ENCODE measurements at regions not wholly inside any gene's neighbourhood (a gene's known extent, or its start where the extent isn't known, plus 50 kb on each side); places are given as distances from the start of the nearest gene placed in this dataset.

DNA sequence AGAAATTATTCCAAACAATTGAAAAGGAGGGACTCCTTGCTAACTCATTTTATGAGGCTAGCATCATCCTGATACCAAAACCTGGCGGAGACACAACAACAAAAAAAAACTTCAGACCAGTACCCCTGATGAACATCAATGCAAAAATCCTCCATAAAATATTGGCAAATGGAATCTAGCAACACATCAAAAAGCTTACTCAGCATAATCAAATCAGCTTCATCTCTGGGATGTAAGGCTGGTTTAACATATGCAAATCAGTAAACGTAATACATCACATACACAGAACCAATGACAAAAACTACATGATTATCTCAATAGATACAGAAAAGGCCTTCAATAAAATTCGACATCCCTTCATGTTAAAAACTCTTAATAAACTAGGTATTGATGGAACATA lies 440.1 kb downstream of the NUF2 start:
- DNase-seq: no peak

DNA sequence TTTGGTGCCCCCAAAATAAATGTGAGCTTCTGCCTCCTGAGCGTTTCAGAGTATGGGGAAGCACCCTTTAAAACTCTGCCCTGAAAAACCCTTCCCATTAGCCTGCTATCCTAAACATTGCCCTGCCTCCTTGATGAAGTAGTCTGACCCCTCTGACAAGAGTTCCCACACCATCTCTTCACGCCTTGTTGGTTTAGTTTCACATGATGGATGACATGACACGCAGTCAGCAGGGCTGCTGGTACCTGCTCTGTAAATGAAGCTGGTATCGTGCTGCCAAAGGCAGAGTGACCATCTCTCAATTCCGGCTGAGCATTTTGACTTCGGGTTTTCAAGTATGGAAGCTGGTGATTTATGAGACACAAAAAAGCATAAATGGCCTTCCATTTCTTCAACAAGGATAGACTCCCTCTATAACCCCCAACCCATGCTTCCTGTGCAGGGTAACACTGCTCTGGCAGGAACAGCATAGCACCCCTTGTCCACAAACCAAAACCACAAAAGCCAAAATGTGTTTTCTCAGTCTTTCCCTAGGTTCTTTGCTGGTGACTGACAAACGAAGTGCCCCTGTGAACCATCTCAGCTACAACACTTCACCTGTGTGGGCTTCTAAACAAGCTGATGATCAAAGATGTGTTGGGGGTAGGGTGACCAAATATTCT lies 444.6 kb downstream of the NUF2 start:
- DNase-seq: no peak

DNA sequence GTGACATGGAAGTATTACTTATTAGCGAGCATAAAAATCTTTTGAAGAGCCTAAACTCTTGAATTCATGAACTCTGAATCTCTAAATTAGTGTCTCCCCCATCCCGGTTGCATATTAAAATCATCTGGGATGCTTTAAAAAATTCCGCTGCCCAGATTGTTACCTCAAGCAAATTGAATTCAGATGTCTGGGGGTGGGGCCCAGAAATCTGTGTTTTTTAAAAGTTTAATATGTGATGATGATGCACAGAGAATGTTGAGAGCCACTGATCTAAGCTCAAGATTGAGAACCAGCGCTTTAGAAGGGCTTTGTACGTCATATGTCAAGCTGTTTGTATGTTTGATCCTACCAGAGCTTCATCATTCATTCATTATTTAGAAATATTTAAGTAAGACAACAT lies 446.8 kb downstream of the NUF2 start:
- no peak for DNase-seq

DNA sequence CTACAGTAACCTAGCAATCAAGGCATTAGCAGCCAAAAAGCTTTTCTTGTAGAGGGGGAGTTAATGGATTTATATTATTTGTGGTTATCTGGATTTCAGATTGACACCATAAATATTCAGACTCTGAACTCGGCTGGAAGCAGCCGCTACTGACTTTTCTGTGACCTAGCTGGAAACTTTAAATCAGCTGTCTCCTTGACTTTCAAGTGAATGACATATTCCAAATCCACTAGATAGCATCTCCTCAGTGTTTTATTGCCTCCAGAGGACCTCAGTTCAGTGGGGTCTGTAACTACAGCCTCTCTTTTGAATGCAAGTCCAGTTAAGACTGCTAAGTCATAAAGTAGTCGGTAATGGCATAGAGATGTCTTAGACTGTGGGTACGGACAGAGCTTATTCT lies 448.5 kb downstream of the NUF2 start:
- DNase-seq: no peak

DNA sequence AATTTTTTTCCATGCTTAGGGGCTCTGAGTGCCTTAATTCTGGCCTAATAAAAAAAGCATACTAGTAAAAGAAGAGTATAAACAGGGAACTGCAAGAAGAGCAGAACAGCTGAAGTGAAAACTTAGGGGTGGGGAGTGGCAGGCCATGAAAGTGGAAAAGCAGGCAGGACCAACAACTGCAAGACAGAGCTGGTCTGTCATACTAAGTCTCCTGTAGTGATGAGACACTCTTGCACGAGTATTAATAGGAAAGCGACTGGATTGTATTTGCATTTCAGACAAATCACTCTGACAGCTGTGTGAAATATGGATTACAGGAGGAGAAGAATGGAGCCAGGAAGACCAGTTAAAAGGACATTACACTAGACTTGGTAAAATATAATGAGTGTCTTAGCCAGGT lies 449.9 kb downstream of the NUF2 start:
- no peak for DNase-seq

DNA sequence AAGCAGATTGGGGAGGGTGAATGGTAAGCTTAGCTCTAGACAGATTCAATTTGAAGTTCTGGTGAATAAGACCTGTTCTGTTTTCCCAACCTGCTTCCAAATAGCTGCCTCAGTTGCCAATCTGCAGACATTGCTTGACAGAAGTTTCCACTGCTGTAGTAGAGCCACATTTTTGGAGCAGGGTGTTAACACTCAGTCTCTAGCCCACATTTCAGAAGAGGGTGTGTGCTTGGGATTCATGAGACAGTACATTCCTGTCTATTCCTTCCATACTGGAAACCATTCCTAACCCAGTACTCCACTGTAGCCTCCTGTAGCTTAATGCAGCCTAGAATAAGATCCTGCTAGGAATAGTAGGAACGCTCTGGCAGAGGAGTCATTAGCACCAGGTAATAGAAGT lies 450.5 kb downstream of the NUF2 start:
- DNase-seq: no peak

DNA sequence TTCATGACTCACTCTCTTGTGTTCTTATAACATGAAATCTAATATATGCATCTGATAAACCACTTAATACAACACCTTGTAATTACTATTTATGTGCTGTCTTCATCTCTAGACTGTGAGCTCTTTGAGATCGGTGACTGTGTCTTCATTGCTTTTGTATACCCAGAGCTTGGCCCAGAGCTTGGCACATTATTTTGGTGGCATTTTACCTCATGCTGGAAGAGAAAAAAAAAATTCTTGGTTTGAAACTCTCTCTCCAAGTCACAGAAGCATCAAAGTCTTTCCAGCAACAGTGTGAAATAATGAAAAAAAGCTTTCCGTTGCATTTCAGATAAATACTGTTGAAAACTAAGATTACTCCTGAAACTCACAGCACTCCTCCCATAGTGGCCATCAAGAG lies 451.6 kb downstream of the NUF2 start:
- no peak for DNase-seq

DNA sequence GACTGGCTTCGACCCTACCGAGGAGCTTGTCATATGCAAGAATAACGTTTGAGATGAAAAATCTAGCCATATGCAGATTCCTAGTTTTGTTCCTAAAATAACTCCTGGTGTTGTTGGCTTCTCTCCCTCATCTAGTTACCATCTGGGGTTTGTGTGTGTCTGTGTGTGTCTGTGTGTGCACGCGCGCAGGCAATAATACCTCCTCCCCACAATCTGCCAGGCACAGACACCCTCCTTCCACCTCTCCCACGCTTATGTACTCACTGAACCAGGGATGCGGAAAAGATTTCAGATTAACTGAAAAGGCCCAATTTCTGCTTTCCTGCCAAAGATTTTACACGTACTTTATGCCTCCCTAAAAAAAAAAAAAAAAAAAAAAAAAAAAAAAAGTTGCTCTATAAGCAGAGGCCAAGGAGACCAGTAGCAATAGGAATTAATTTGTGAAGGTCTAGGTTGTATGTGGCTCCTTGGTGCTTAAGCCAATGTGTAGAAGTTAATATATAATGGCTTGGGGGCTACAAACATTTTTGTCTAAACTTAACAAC lies 452.7 kb downstream of the NUF2 start:
- DNase-seq: no peak

DNA sequence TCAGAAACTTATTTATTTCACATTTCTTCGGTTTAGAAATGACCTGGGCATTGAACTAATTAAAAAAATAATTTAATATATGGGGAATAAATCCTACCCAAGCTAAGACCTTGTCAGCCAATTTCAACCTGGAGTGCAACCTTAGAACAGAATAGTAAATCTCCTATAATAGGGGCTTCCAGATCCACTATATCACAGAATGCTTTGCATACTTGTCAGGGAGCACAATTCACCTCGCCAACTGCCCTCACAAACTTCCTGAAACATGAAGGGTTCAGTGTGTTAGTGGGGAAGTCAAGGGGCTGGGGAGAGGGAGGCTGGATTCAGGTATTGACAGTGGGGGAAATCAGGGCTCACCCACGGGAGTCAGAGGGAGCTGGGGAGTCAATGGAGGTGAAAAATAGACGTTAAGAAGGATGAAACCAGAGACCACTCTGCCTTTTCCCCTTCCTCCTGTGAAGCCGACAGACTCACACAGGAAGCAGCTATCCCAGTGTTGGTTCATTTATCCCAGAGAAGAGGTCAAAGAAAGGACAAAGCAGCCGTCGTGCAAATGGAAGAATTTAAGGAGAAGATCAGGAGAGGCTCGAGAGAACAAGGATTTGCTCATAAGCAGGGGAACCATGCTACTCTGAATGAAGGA lies 453.3 kb downstream of the NUF2 start:
- DNase-seq: no peak

DNA sequence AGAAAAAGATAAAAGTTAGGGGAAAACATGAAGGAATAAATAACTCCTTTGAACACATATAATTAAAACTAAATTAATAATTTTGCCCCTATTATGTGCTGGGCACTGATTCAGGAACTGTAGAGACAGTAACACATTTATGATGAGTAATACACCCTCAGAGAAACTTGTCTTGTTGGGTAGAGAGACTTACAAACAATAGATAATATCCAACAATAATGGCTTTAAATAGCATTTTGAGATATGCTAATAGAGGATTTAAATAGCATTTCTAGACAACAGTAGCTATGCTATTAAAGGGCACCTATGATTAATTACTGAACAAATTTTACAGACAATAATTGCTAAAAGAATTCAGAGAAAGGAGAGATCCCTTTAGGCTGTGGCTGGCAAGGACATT lies 455.5 kb downstream of the NUF2 start:
- DNase-seq: no peak

DNA sequence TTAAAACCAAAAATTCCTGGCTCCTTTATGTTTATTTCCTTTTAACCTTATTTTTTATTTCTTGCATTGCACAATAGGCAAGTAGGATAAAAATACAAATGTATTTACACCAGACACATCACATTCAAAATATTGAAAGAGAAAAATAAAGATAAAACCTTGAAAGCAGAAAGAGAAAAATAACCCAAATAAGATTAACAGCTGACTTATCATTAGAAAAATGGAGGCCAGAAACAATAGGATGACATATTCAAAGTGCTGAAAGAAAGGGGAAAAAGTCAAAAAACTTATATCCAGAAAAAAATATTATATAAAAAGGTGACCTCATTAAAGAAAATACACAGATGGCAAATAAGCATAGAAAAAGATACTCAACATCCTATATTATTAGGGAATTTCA lies 459.4 kb downstream of the NUF2 start:
- no peak for DNase-seq

DNA sequence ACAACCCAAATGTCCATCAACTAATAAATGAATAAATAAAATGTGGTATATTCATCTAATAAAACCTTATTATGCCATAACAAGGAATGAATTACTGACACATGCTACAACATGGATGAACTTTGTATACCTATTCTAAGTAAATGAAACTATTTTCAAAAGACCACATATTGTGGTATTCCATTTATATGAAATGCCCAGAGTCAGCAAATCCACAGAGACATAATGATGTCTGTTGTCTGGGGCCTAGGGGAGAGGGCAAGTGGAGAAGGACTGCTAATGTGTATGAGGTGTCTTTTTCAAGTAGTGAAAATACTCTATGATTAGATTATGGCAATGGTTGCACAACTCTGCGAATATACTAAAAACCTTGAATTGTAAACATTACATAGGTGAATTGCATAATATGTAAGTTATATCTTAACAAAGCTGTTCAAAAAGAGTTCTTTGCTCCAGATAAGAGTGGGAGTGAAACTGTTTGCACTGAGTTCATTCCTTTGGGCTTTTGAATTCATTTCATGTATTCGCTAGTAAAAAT lies 464.2 kb downstream of the NUF2 start:
- DNase-seq: no peak

DNA sequence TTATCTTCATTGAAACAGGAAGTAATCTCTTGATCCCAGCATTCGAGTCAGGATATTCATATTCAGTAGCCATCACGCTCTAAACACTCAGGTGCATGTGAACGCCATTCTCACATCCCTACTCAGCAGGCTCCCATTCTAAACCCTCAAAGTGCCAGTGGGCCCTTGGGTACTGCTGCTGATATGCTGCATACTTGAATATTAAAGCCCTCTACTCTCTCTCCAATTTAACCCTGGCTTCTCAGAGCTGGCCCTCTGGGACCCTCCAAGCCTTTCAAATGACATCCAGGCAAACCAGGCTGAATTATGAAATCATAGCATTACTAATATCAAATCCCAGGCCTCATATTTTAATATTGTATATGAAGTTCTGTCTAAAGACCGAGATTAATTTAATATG lies 468.2 kb downstream of the NUF2 start:
- no peak for DNase-seq

DNA sequence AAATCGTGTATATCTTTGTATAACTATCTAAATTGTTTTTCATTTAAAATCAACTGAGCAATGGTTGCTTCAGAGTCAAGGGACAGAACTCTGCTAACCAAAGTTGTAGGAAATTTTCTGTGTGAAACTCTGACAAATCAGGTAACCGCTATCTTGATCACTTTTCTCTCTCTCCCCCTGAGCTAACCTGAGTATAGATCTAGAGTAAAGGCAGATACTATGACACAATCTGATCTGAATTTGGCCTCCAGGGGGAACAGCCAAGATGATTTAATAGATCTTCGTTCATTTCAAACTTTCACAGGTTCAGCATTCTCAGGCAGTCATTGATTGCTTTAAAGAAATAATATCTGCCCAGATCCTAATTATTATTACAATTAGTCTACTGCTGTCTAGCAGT lies 472.8 kb downstream of the NUF2 start:
- DNase-seq: no peak

DNA sequence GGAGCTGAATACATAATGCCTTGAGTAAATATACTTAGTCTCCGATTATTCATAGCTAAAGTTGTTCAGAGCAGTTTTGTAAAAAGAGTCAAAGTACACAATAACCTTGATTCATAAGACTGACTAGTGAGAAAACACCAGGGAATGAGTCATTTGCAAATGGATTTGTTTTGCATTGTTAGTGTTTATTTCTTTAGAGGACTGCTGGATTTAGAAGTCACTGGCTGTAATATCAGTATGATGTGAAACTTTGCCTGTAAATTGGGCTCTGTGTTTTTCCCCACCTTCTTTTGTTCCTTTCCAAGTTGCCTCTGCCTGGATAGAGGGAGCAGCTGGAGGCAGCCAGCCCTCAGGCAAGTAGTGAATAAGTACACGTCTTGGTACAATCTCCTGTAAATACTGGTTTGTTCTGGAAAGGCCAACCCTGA lies 474.7 kb downstream of the NUF2 start:
- DNase-seq: no peak

DNA sequence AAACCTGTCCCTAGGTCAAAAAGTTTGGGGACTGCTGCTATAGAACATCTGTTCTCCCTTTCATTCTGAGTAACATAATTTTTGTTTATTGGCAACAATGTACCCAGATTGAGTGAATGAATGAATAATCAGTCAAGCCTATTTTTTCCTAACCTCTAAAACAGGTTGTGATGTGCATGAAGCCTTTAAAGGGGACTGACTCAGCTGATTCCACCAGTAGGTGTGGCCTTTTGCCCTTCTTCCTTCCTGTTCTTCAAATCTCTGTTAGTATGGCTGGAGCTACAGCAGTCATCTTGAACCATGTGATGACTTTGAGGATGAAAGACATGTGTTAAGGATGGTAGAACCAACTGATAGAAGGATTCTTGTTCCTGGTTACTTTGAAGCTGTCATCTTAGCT lies 476.1 kb downstream of the NUF2 start:
- DNase-seq: no peak

DNA sequence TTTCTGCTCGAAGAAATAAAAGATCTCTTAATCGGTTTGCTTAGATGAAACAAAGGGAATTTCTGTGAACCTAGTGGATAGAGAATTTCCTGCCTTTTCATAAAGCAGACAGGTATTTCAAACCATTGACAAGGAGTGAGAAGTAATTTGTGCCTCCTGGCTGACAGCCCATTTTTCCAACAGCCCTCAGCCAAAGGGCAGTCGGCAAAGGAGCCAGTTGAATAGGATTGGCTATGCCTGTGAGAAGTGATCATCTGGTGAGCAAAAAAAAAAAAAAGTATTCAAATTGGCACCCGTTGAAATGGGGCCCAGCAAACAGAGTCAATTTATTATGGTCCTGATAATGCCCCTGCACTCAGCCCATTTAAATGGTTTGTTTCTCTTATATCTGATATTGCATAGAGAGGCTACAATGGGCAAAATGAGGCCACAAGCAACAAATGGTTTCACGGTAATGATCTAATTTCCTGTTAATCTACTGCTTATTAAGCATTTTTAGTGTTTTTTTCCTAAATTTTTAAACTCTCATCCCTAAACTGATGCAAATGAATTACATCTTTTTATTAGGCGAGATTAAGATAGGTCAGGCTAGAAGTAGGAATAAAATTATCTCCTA lies 477.5 kb downstream of the NUF2 start:
- DNase-seq: no peak

DNA sequence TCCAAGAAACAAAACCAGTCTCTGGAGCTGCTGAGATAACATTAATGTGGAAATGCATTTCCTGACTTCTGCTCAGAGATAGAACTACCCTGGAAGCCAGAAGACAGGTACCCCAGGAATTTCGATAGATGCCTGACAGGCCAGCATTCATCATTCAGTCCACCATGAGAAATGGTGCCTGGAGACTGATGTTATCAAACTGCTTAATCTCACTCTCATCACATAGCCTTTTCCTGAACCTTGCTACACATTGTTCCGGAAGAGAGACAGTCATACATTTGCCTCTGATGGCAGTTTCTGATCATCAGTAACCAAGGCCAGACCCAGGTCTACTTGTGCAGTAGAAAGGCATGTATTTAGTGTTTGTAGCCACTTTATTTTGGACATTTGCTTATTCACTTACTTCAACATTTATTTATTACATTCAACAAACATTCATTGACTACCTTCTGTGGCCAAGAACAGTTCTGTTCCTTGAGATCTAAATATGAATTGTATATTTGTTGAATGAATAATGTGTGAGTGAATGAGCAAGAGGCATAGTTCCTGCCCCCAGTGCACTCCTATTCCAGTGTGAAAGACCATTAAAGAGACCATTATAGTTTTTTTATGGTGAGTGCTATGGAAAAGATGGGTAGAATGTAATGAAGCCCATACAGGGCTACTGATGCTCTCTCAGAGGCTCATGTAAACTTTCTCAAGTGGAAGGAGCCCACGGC lies 485.7 kb downstream of the NUF2 start:
- no peak for DNase-seq

DNA sequence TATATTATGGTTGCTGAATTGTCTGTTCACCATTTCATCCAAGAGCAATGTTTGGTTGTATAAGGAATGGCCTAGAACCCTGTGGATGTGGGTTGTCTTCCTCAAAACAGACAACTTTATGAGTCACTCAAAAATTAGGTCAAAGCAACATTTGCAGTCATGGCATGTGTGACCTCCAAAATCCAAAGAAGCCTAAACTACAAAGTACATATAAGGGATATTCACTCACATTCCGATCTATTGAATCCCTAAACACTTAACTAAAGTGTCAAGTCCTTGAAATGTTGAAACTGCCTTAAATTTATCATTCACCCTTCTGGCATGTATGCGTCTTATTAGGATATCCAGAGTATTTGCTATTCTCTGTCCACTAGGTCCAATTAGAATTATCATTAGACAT lies 491.5 kb downstream of the NUF2 start:
- DNase-seq: no peak

DNA sequence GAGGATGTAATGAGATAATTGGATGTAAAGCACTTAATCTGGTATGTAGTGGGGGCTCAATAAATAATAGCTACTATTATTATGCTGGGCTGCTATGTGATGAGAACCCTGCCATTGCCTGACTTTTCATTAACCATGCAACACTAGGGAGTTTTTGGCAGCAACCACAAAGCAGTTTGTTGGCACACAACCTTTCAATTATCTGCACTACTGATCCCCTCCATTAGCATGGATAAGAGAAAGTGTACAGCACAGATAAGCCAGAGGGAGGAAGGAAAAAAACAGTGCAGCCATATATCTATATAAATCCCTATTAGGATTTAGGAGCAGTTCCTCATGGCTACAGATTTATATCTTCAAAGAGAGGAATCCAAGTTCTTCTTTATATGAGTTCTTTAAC lies 498.5 kb downstream of the NUF2 start:
- DNase-seq: no peak

DNA sequence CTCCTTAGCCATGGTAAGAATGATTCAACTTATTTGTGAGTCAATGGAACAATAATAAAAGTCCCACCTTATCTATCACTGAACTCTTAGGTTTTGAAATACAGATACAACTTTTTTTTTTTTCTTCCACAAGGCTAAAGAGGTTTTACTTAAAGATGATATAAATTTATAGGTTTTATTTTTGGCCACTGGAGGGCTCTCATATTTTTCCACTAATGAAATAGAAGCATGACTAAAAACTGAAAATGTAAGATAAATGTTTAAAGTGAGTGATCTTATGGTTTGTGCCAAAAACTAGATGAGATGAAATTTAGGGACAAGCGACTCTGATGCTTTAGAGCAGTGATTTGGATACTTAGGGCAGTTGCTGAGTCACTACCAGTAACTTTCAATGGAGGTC lies 499.0 kb downstream of the NUF2 start:
- DNase-seq: no peak

DNA sequence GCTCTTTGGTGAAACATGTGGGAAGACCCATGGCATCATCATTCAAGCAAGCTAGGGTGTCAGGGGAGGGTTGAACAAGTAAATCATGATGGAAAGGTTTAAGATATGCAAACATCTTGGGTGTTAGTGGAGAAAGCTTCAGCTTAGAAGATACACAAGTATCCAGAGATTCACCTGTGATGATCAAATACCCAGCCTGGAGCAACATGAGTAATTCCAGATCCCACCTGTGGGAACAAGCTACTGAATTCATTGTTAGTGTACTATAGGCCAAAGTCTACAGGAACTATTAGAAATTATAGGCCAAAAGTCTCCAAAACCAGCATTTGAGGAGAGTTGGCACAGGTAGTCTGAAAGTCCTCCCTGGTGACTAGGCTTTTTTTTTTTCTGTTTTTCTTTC lies 499.9 kb downstream of the NUF2 start:
- DNase-seq: no peak

DNA sequence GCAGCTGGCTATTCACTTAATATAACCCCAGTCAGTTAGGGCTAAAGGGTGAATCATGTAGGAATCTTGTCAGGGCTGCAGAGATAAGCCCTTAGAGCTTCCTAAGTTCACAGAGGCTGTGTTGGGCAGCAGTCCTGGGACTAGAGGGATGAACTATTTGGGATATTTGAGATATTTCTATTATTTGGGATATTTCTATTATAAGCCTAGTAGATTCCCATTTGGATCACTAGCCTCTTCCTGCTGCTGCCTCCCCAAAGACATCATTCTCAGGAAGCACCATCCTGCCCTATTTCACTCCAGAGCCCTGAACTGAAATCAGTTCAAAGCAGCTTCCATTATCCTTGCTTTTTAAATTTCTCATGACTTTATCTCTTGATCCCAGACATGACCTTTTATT lies 501.3 kb downstream of the NUF2 start:
- no peak for DNase-seq

DNA sequence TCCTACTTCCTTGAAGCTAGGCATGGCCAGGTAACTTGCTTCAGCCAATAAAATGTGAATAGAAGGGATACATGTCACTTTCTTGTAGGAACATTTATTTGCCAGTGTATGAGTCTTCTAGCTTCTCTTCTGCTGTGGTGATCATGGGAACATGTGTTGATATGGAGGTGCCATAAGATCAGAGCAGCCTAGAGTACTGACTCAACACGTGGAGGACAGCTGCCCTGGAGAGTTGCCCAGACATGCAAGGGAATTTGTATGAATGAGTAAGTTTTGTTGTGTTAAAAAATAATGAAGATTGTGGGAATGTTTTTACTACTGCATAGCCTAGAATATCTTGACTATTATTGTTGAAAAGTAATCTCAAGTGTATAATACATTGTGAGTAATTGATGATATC lies 502.3 kb downstream of the NUF2 start:
- no peak for DNase-seq

Measured in NCI-H2227 treated with DMSO at 0.1 percent for 48 hours (cell line).